GM23338 (cell line): ENCODE measurements at regions not wholly inside any gene's neighbourhood (a gene's known extent, or its start where the extent isn't known, plus 50 kb on each side); places are given as distances from the start of the nearest gene placed in this dataset.
"Not testable (repeated sequence)": the region's sequence is repeated elsewhere in the genome, so short reads cannot be mapped to it uniquely, and the experiment has no call there.

Experiments used
- ATAC-seq: fragments of 200-7000 bp; cut with Tn5 transposase; 3 replicates; pipeline ENCODE4 v1.9.1; 2020
- DNase-seq: peaks from one replicate; pipeline ENCODE4 v3.0.0-alpha.2; 2015; ENCODE audit warnings: low spot score
- H2AFZ ChIP-seq: fragments of 200-600 bp; sonication (generic); 2 replicates; pipeline ENCODE4 v1.8.0; 2016; ENCODE audit warnings: antibody characterized with exemption, mild to moderate bottlenecking, moderate library complexity
- H3F3A ChIP-seq: fragments of 200-600 bp; sonication (generic); replicated peaks from 2 replicates; pipeline ENCODE4 v1.8.0; 2017; ENCODE audit warnings: antibody characterized with exemption, mixed run types, low read depth
- H3K27ac ChIP-seq: fragments of 200-600 bp; sonication (generic); 2 replicates; pipeline ENCODE4 v1.6.1; 2016; ENCODE audit warnings: low read depth
- H3K27me3 ChIP-seq: fragments of 200-600 bp; sonication (generic); 2 replicates; pipeline ENCODE4 v1.8.0; 2016; ENCODE audit warnings: mild to moderate bottlenecking, mixed run types, moderate library complexity; ENCODE audit not compliant: insufficient read depth
- H3K36me3 ChIP-seq: fragments of 200-600 bp; sonication (generic); 2 replicates; pipeline ENCODE4 v1.8.0; 2016; ENCODE audit warnings: mild to moderate bottlenecking; ENCODE audit not compliant: insufficient read depth
- H3K4me1 ChIP-seq: fragments of 200-600 bp; sonication (generic); 2 replicates; pipeline ENCODE4 v1.8.0; 2016; ENCODE audit warnings: mild to moderate bottlenecking, moderate library complexity; ENCODE audit not compliant: insufficient read depth
- H3K4me2 ChIP-seq: fragments of 200-600 bp; sonication (generic); 2 replicates; pipeline ENCODE4 v1.7.1; 2017; ENCODE audit warnings: mixed run types
- H3K4me3 ChIP-seq: fragments of 200-600 bp; sonication (generic); 2 replicates; pipeline ENCODE4 v1.6.1; 2016; ENCODE audit warnings: mixed run types
- H3K79me2 ChIP-seq: fragments of 200-600 bp; sonication (generic); replicated peaks from 2 replicates; pipeline ENCODE4 v1.8.0; 2017; ENCODE audit warnings: mild to moderate bottlenecking; ENCODE audit not compliant: insufficient read depth
- H3K9me2 ChIP-seq: fragments of 200-600 bp; sonication (generic); 2 replicates; pipeline ENCODE4 v1.8.0; 2017; ENCODE audit not compliant: insufficient read depth
- H4K20me1 ChIP-seq: fragments of 200-600 bp; sonication (generic); replicated peaks from 2 replicates; pipeline ENCODE4 v1.8.0; 2017; ENCODE audit warnings: mild to moderate bottlenecking; ENCODE audit not compliant: insufficient read depth
- H3K27ac Mint-ChIP-seq: 2 replicates; pipeline ENCODE4 v1.8.0; 2020; ENCODE audit warnings: inconsistent platforms, mild to moderate bottlenecking, moderate library complexity, mixed read lengths
- H3K27me3 Mint-ChIP-seq: 3 replicates; pipeline ENCODE4 v1.8.0; 2022; ENCODE audit warnings: low read depth, mild to moderate bottlenecking, moderate library complexity, mixed read lengths, inconsistent platforms; ENCODE audit not compliant: insufficient read depth, poor library complexity
- H3K36me3 Mint-ChIP-seq: 3 replicates; pipeline ENCODE4 v1.8.0; 2021; ENCODE audit warnings: low read depth, mild to moderate bottlenecking, inconsistent platforms, moderate library complexity, mixed read lengths
- H3K4me1 Mint-ChIP-seq: 3 replicates; pipeline ENCODE4 v1.8.0; 2020; ENCODE audit warnings: mild to moderate bottlenecking, inconsistent platforms, mixed read lengths
- H3K4me3 Mint-ChIP-seq: 3 replicates; pipeline ENCODE4 v1.8.0; 2021; ENCODE audit warnings: moderate library complexity, mild to moderate bottlenecking, inconsistent platforms, mixed read lengths
- H3K9me3 Mint-ChIP-seq: 3 replicates; pipeline ENCODE4 v1.8.0; 2020; ENCODE audit warnings: moderate library complexity, mild to moderate bottlenecking, inconsistent platforms, mixed read lengths
- CREB1 ChIP-seq: fragments of 250-450 bp; sonication (Bioruptor Pico); IDR thresholded peaks from 2 replicates; pipeline ENCODE4 v1.5.0; 2020; ENCODE audit warnings: low read depth, mild to moderate bottlenecking, moderate library complexity
- CTCF ChIP-seq, 2 experiments: fragments of 200-600 bp in 1 of 2; sonication (generic) in 1 of 2; conservative IDR thresholded peaks; 2 replicates each; pipeline versions ENCODE4 v1.5.1 to v1.6.1; 2016 to 2017; ENCODE audit warnings: antibody characterized with exemption in 2 of 2, low read depth in 2 of 2, mild to moderate bottlenecking in 2 of 2, moderate library complexity in 1 of 2
- EZH2 ChIP-seq: fragments of 200-600 bp; sonication (generic); IDR thresholded peaks from one replicate; pipeline ENCODE4 v1.8.0; 2017; ENCODE audit warnings: antibody characterized with exemption, mild to moderate bottlenecking, low read depth; ENCODE audit not compliant: unreplicated experiment
- EZH2phosphoT487 ChIP-seq: fragments of 200-600 bp; sonication (generic); IDR thresholded peaks from one replicate; pipeline ENCODE4 v1.8.1; 2018; ENCODE audit warnings: antibody characterized with exemption; ENCODE audit not compliant: unreplicated experiment
- REST ChIP-seq: IDR thresholded peaks from one replicate; pipeline ENCODE4 v1.6.1; 2018; ENCODE audit warnings: antibody characterized with exemption; ENCODE audit not compliant: unreplicated experiment
- STAT1 ChIP-seq: IDR thresholded peaks from one replicate; pipeline ENCODE4 v1.6.1; 2016; ENCODE audit warnings: antibody characterized with exemption; ENCODE audit not compliant: unreplicated experiment
- ZNF331 ChIP-seq: fragments of 250-450 bp; sonication (Bioruptor Pico); IDR thresholded peaks from 2 replicates; pipeline ENCODE4 v1.5.0; 2020; ENCODE audit warnings: low read depth, mild to moderate bottlenecking, moderate library complexity

GRCh38 chr11:114802878-114803277 lies 124.6 kb downstream of the NXPE2 start:
- Histone ChIP-seq H4K20me1 (no peaks in the 10 kb centered on the region), H2AFZ (no peak overlapping the region), H3K4me2 (no peak overlapping the region), H3K79me2 (no peaks in the 10 kb centered on the region), H3K4me1 (peaks cover 12% of the 10 kb centered on the region), H3K27ac (no peak overlapping the region), H3F3A (no peaks in the 10 kb centered on the region), H3K9me2 (no peaks in the 10 kb centered on the region), H3K36me3 (no peaks in the 10 kb centered on the region), H3K4me3 (no peak overlapping the region), H3K27me3 (no peaks in the 10 kb centered on the region)
- no peak overlapping the region for H3K27ac Mint-ChIP-seq
- H3K27me3 Mint-ChIP-seq, result peaks cover 5% of the 10 kb centered on the region
- H3K4me1 Mint-ChIP-seq, result peaks cover 13% of the 10 kb centered on the region
- H3K36me3 Mint-ChIP-seq, result peaks cover 23% of the 10 kb centered on the region; the same call in 2 of the 3 replicates
- no peak overlapping the region for H3K4me3 Mint-ChIP-seq
- H3K9me3 Mint-ChIP-seq, result peaks cover 26% of the 10 kb centered on the region
- ATAC-seq, result no peak
- no peak for TF ChIP-seq CTCF (conservative IDR thresholded peaks at IDR 0.05; ENCODE audit: low read depth in 2 of 2)
- no peak for TF ChIP-seq CREB1 (CRISPR knock-in tag)
- no peak for TF ChIP-seq EZH2phosphoT487
- TF ChIP-seq REST, result no peak
- TF ChIP-seq ZNF331, result no peak
- no peak for TF ChIP-seq EZH2
- no peak for TF ChIP-seq STAT1
- no peak for DNase-seq

GRCh38 chr11:114805431-114805830 lies 127.1 kb downstream of the NXPE2 start:
- not testable (repeated sequence) for H3K79me2 ChIP-seq
- DNase-seq, result peak; percentile 32

More at GRCh38 chr11:114805431-114805830, 127.1 kb downstream of the NXPE2 start:
- not testable (repeated sequence) for H3K36me3 ChIP-seq, H2AFZ ChIP-seq, ATAC-seq, H3K4me3 ChIP-seq, H3K27me3 ChIP-seq, H3K4me1 Mint-ChIP-seq, H3K4me2 ChIP-seq, H3K27me3 Mint-ChIP-seq, H3F3A ChIP-seq, H3K9me2 ChIP-seq, H3K27ac Mint-ChIP-seq, H3K4me1 ChIP-seq, H3K27ac ChIP-seq, H3K4me3 Mint-ChIP-seq, H4K20me1 ChIP-seq
- H3K36me3 Mint-ChIP-seq, result peaks cover 23% of the 10 kb centered on the region; the same call in 2 of the 3 replicates
- peaks cover 26% of the 10 kb centered on the region for H3K9me3 Mint-ChIP-seq
